ENCODE measurements at regions not wholly inside any gene's neighbourhood (a gene's known extent, or its start where the extent isn't known, plus 50 kb on each side); places are given as distances from the start of the nearest gene placed in this dataset.

GRCh38 chr5:155914766-155915165 lies 412.2 kb upstream of the SGCD start:
- H2AK5ac ChIP-seq (ENCODE audit: low read depth, low read length), result no peak overlapping the region
- BruUV-seq (replicated peaks), result no TSS peak
- H3K36me3 ChIP-seq (ENCODE audit: control insufficient read depth, insufficient read depth, low read length), result no peaks in the 10 kb centered on the region
- ChIA-PET POLR2A (ENCODE audit: unreplicated experiment) (interaction anchor here (0.6 kb wide), 1 partner anchor 169 kb away, joined by 3 read pairs; no protein-coding TSS in a partner anchor), CTCF (interaction anchor here (0.5 kb wide), 1 partner anchor 311 kb away, joined by 6 read pairs; no protein-coding TSS in a partner anchor)
- H3K23ac ChIP-seq (ENCODE audit: low read depth, low read length), result no peak overlapping the region
- no peak overlapping the region for H2BK20ac ChIP-seq (ENCODE audit: low read depth, low read length)
- no peak overlapping the region for H3K18ac ChIP-seq (ENCODE audit: low read depth, low read length)
- in situ Hi-C loops (cut with MboI; ENCODE audit: low sequenced_read_pairs), result no loop called here
- no peak overlapping the region for H2BK15ac ChIP-seq (ENCODE audit: low read depth, low read length)
- TF ChIP-seq MAFK (IDR thresholded peaks at IDR 0.05; ENCODE audit: low read depth, low read length) (no peak), RCOR1 (IDR thresholded peaks at IDR 0.05; ENCODE audit: insufficient replicate concordance, low read length) (no peak), RAD21 (IDR thresholded peaks at IDR 0.05; ENCODE audit: low read length) (no peak)
- no peak overlapping the region for H4K5ac ChIP-seq (ENCODE audit: low read depth, low read length)
- no peak overlapping the region for H2BK5ac ChIP-seq (ENCODE audit: low read depth, low read length, poor library complexity, severe bottlenecking)
- DNase-seq (no peak), ATAC-seq (ENCODE audit: low read depth) (no peak)
- no peak overlapping the region for H2AK9ac ChIP-seq (replicated peaks; ENCODE audit: low read depth, low read length, poor library complexity)
- intact Hi-C loops (cut with micrococcal nuclease), result no loop called here
- no peak overlapping the region for H2AFZ ChIP-seq (replicated peaks; ENCODE audit: low read length, poor library complexity)
- no peak overlapping the region for H3K27ac ChIP-seq (ENCODE audit: insufficient read depth, low read length)
- H3K14ac ChIP-seq (replicated peaks; ENCODE audit: low read depth, low read length), result no peak overlapping the region
- no peak overlapping the region for H4K8ac ChIP-seq (ENCODE audit: low read depth in 2 of 2, low read length in 2 of 2)
- H3K4me2 ChIP-seq (ENCODE audit: low read depth, low read length), result no peak overlapping the region
- no peak overlapping the region for H3K56ac ChIP-seq (ENCODE audit: extremely low read depth, insufficient read depth, low read length)
- no peak overlapping the region for H3K4me3 ChIP-seq (ENCODE audit: insufficient read depth, low read depth, low read length)
- no peaks in the 10 kb centered on the region for H3K79me1 ChIP-seq (ENCODE audit: low read depth in 1 of 2, low read length in 2 of 2)
- peaks cover 3% of the 10 kb centered on the region; the same call in 1 of the 2 replicates for H3K4me1 ChIP-seq (ENCODE audit: control insufficient read depth, insufficient read depth, low read length)
- no peaks in the 10 kb centered on the region for H4K20me1 ChIP-seq (ENCODE audit: insufficient read depth, low read length)
- no peak overlapping the region for H2BK120ac ChIP-seq (ENCODE audit: low read depth, low read length)
- no peaks in the 10 kb centered on the region for H3K27me3 ChIP-seq (ENCODE audit: control insufficient read depth, insufficient read depth, low read length)
- no peak overlapping the region for H3K9ac ChIP-seq (ENCODE audit: low read depth, low read length)
- no peak overlapping the region for H3K4ac ChIP-seq (ENCODE audit: low read depth, low read length)
- no peak overlapping the region for H4K91ac ChIP-seq (ENCODE audit: insufficient read depth, low read depth, low read length)
- no peaks in the 10 kb centered on the region for H3K9me1 ChIP-seq (ENCODE audit: insufficient read depth, low read length)
- dilution Hi-C loops (cut with HindIII; ENCODE audit: low sequenced_read_pairs, unreplicated experiment), result no loop called here
- H3K9me3 ChIP-seq (ENCODE audit: control insufficient read depth, insufficient read depth, low read length), result no peaks in the 10 kb centered on the region
